Parathyroid adenoma (tissue), 2 donors: ENCODE measurements at regions not wholly inside any gene's neighbourhood (a gene's known extent, or its start where the extent isn't known, plus 50 kb on each side); places are given as distances from the start of the nearest gene placed in this dataset.

Experiments
- H2AFZ ChIP-seq: fragments of 300-600 bp; sonication (generic); one replicate; pipeline ENCODE4 v1.7.0; 2017; ENCODE audit warnings: antibody characterized with exemption, mild to moderate bottlenecking
- H3K27ac ChIP-seq: fragments of 300-600 bp; sonication (generic); one replicate; pipeline ENCODE4 v1.7.0; 2017
- H3K27me3 ChIP-seq: fragments of 300-600 bp; sonication (generic); one replicate; pipeline ENCODE4 v1.7.0; 2017; ENCODE audit warnings: low read length; ENCODE audit not compliant: control insufficient read depth, insufficient read depth
- H3K36me3 ChIP-seq: fragments of 300-600 bp; sonication (generic); one replicate; pipeline ENCODE4 v1.7.0; 2017; ENCODE audit warnings: low read length; ENCODE audit not compliant: control insufficient read depth, insufficient read depth
- H3K4me1 ChIP-seq: fragments of 300-600 bp; sonication (generic); one replicate; pipeline ENCODE4 v1.7.0; 2017; ENCODE audit warnings: control low read depth
- H3K4me2 ChIP-seq: fragments of 300-600 bp; sonication (generic); one replicate; pipeline ENCODE4 v1.7.0; 2017; ENCODE audit warnings: low read length
- H3K4me3 ChIP-seq: fragments of 300-600 bp; sonication (generic); one replicate; pipeline ENCODE4 v1.7.0; 2017; ENCODE audit warnings: low read depth, low read length
- H3K79me2 ChIP-seq: fragments of 300-600 bp; sonication (generic); one replicate; pipeline ENCODE4 v1.7.0; 2017; ENCODE audit warnings: control low read depth
- H3K9ac ChIP-seq: fragments of 300-600 bp; sonication (generic); one replicate; pipeline ENCODE4 v1.7.0; 2017; ENCODE audit warnings: mild to moderate bottlenecking
- H3K9me3 ChIP-seq: fragments of 300-600 bp; sonication (generic); one replicate; pipeline ENCODE4 v1.7.0; 2017; ENCODE audit warnings: low read length; ENCODE audit not compliant: control insufficient read depth
- CTCF ChIP-seq: fragments of 300-600 bp; sonication (generic); IDR thresholded peaks from one replicate; pipeline ENCODE4 v1.7.0; 2017; ENCODE audit warnings: antibody characterized with exemption, mild to moderate bottlenecking
- donor health status: primary hyperparathyroidism.

- Histone ChIP-seq H3K9ac (no peak overlapping the region), H3K4me2 (no peak overlapping the region), H3K27ac (no peak overlapping the region), H3K27me3 (no peaks in the 10 kb centered on the region), H3K4me3 (no peak overlapping the region), H3K36me3 (no peaks in the 10 kb centered on the region), H3K4me1 (no peaks in the 10 kb centered on the region), H2AFZ (no peak overlapping the region), H3K79me2 (no peaks in the 10 kb centered on the region), H3K9me3 (no peaks in the 10 kb centered on the region)
- no peak for TF ChIP-seq CTCF
Measured at GRCh38 chr4:102428122-102428521, 73.0 kb upstream of the NFKB1 start.

GRCh38 chr4:102429553-102429952 lies 71.6 kb upstream of the NFKB1 start:
- Histone ChIP-seq H3K4me2 (no peak overlapping the region), H3K36me3 (no peaks in the 10 kb centered on the region), H3K4me1 (no peaks in the 10 kb centered on the region), H3K79me2 (no peaks in the 10 kb centered on the region), H3K27me3 (no peaks in the 10 kb centered on the region), H3K9me3 (no peaks in the 10 kb centered on the region), H2AFZ (no peak overlapping the region), H3K4me3 (no peak overlapping the region), H3K27ac (no peak overlapping the region), H3K9ac (no peak overlapping the region)
- no peak for TF ChIP-seq CTCF

DNA sequence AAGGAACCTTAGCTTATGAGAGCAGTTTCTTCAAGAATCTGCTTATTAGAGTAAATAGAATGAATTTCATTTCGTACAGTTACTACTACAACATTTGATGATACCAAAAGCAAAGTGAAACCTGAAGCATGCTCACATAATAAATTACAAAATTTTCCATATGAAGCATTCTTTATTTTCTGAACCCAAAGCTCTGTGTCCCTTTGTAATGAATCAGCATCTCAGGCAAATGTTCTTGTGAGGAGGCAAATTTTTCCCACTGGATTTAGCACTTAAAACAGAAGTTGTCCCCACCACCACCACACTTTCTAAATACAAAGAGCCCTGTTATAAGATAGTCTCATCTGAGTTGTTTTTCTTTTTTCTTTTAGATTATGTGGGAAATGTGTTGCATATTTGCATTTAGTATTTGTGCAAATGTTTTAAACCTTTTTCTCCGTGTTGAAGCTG lies 70.7 kb upstream of the NFKB1 start:
- no peaks in the 10 kb centered on the region for H3K36me3 ChIP-seq
- H3K4me2 ChIP-seq: peak overlapping the region; percentile 84
- H3K9me3 ChIP-seq: no peaks in the 10 kb centered on the region
- H3K9ac ChIP-seq: no peak overlapping the region
- no peaks in the 10 kb centered on the region for H3K79me2 ChIP-seq
- peak overlapping the region; percentile 90 for H2AFZ ChIP-seq
- H3K4me3 ChIP-seq: peak overlapping the region; percentile 63
- no peak for TF ChIP-seq CTCF
- peak overlapping the region; percentile 15 for H3K27ac ChIP-seq
- H3K27me3 ChIP-seq: no peaks in the 10 kb centered on the region
- no peaks in the 10 kb centered on the region for H3K4me1 ChIP-seq

GRCh38 chr4:102431608-102431961 lies 69.6 kb upstream of the NFKB1 start:
- Histone ChIP-seq H3K4me1 (no peaks in the 10 kb centered on the region), H3K4me3 (peak overlapping the region; percentile 63), H3K27me3 (no peaks in the 10 kb centered on the region), H3K4me2 (peak overlapping the region; percentile 84), H3K79me2 (no peaks in the 10 kb centered on the region), H3K27ac (peak overlapping the region; percentile 51), H3K9me3 (no peaks in the 10 kb centered on the region), H3K36me3 (no peaks in the 10 kb centered on the region), H2AFZ (peak overlapping the region; percentile 90), H3K9ac (no peak overlapping the region)
- TF ChIP-seq CTCF: no peak

GRCh38 chr4:102437111-102437510 lies 64.0 kb upstream of the NFKB1 start:
- H3K79me2 ChIP-seq: no peaks in the 10 kb centered on the region
- peaks cover 5% of the 10 kb centered on the region for H3K4me1 ChIP-seq
- H3K27ac ChIP-seq: no peak overlapping the region
- H3K27me3 ChIP-seq: no peaks in the 10 kb centered on the region
- TF ChIP-seq CTCF: no peak
- H3K4me2 ChIP-seq: no peak overlapping the region
- H3K9ac ChIP-seq: no peak overlapping the region
- H3K36me3 ChIP-seq: no peaks in the 10 kb centered on the region
- H3K4me3 ChIP-seq: no peak overlapping the region
- no peaks in the 10 kb centered on the region for H3K9me3 ChIP-seq
- H2AFZ ChIP-seq: no peak overlapping the region
